Esophagus muscularis mucosa (tissue), 3 donors: ENCODE measurements at regions not wholly inside any gene's neighbourhood (a gene's known extent, or its start where the extent isn't known, plus 50 kb on each side); places are given as distances from the start of the nearest gene placed in this dataset.

Experiments used
- POLR2AphosphoS5 ChIP-seq, 2 donors: sonication (generic); formaldehyde crosslinking; IDR thresholded peaks; one replicate each; pipeline ENCODE4 v1.6.1; 2017; ENCODE audit warnings: antibody characterized with exemption in 2 of 2
- TF ChIP-seq, protein P1 (sequence below), 3 experiments: fragments of 200-600 bp in 2 of 3; fragments of 450-650 bp in 1 of 3; sonication (generic) in 2 of 3; IDR thresholded peaks; one replicate each; pipeline ENCODE4 v1.5.1; 2017 to 2019; ENCODE audit warnings: antibody characterized with exemption in 3 of 3, mild to moderate bottlenecking in 2 of 3, moderate library complexity in 1 of 3

DNA sequence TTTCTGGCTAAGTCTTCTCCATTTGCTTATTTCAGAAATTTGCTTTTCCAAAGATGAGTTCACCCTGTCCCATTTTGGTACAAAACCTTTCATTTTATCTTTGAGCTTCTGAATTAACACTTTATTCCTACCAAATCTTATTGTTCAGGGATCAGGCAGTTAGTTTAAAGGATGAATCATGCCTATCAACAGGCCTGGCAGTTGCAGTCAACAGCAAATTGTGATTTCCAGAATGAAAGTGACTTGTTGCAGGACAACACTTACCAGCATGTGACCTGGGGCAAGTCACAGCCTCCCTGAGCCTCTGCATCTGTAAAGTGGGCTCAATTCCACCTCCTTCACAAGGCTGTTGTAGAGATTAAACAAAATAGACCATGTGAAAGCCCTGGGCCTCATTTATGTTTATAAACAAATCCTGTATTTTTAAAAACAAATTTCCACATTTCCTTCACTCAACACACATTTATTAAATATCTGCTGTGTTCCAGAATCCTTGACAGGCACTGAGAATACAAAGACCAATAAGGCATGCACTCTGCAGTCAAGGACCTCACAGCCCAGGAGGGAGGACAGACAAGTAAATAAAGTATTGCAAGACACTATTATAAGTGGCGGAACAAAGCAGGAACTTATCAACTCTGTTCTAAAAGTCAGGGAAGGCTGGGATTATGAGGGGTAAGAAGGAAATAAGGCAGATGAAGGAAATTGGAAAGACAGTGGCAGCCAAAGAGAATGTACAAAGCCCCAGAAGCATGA, 359.1 kb upstream of the IL12A start:
- TF ChIP-seq, protein P1, sequence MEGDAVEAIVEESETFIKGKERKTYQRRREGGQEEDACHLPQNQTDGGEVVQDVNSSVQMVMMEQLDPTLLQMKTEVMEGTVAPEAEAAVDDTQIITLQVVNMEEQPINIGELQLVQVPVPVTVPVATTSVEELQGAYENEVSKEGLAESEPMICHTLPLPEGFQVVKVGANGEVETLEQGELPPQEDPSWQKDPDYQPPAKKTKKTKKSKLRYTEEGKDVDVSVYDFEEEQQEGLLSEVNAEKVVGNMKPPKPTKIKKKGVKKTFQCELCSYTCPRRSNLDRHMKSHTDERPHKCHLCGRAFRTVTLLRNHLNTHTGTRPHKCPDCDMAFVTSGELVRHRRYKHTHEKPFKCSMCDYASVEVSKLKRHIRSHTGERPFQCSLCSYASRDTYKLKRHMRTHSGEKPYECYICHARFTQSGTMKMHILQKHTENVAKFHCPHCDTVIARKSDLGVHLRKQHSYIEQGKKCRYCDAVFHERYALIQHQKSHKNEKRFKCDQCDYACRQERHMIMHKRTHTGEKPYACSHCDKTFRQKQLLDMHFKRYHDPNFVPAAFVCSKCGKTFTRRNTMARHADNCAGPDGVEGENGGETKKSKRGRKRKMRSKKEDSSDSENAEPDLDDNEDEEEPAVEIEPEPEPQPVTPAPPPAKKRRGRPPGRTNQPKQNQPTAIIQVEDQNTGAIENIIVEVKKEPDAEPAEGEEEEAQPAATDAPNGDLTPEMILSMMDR (IDR thresholded peaks at IDR 0.05): no peak
- no peak for TF ChIP-seq POLR2AphosphoS5 (IDR thresholded peaks at IDR 0.05)
